Epithelial cell of proximal tubule (primary cell): ENCODE measurements at regions not wholly inside any gene's neighbourhood (a gene's known extent, or its start where the extent isn't known, plus 50 kb on each side); places are given as distances from the start of the nearest gene placed in this dataset.

Experiments
- DNase-seq: peaks from one replicate; pipeline ENCODE4 v3.0.0-alpha.2; 2011; ENCODE audit warnings: low read depth
- H3K4me3 ChIP-seq: 2 replicates; pipeline ENCODE4 v1.5.1; 2011; ENCODE audit warnings: low read depth, mild to moderate bottlenecking, low read length
- CTCF ChIP-seq: conservative IDR thresholded peaks from 2 replicates; pipeline ENCODE4 v1.5.1; 2012; ENCODE audit warnings: low read depth, mild to moderate bottlenecking, low read length

- H3K4me3 ChIP-seq = no peak overlapping the region
- DNase-seq = no peak
- TF ChIP-seq CTCF = no peak
These were observed 393.6 kb upstream of the CELF2 start for GRCh38 chr10:10623958-10624566.

- TF ChIP-seq CTCF = no peak
These were observed 393.1 kb upstream of the CELF2 start for GRCh38 chr10:10624567-10624962.

DNA sequence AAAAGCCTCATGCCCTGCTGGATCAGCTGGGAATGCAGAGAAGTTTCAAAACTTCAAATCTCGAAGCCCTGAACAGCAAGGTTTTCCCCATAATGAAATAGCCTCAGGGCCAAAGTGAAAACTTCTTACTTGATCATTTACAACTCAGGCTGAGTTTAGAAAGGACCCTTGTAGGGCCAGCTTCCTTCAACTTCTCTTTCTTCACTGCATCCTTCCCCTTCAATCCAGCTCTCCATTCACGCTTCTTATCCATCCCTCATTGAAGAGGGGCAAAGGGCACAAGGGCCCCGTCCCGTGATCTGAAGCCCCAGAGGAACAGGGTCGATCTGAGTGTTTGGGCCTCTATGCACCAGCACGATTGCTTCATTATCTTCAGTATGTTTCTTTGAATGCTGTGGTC, 392.2 kb upstream of the CELF2 start:
- no peak overlapping the region for H3K4me3 ChIP-seq
- no peak for TF ChIP-seq CTCF
- DNase-seq = no peak

More at GRCh38 chr10:10624567-10624962, 393.1 kb upstream of the CELF2 start:
- no peak for DNase-seq
- no peak overlapping the region for H3K4me3 ChIP-seq

- no peak for DNase-seq
- H3K4me3 ChIP-seq = no peak overlapping the region
- no peak for TF ChIP-seq CTCF
These were observed 390.9 kb upstream of the CELF2 start for GRCh38 chr10:10626734-10627133.

DNA sequence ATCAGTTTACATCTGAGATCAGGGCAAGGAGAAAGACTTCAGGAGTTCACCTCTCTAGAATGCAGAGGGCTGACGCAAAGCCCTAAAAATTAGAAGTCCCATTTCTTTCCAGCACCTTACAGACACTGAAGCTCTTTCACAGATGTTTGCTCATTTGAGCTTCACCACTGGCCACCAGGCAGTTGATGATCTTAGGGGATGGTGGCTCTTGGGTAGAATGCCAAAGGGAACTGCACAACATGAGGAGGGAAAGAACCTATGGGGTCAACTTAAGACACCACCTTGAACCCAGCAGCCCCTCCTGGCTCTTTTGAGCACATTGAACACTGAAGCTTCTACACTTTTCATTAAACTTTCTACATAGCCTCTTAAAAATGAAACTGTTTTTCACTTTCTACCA, 390.3 kb upstream of the CELF2 start:
- TF ChIP-seq CTCF = no peak
- no peak overlapping the region for H3K4me3 ChIP-seq
- DNase-seq = no peak

GRCh38 chr10:10629512-10629911, 388.2 kb upstream of the CELF2 start:
- no peak for DNase-seq
- TF ChIP-seq CTCF = no peak
- no peak overlapping the region for H3K4me3 ChIP-seq

GRCh38 chr10:10630281-10630680, 387.4 kb upstream of the CELF2 start:
- H3K4me3 ChIP-seq = no peak overlapping the region
- no peak for DNase-seq
- TF ChIP-seq CTCF = no peak
